Lower leg skin (tissue), 4 donors: ENCODE measurements at regions not wholly inside any gene's neighbourhood (a gene's known extent, or its start where the extent isn't known, plus 50 kb on each side); places are given as distances from the start of the nearest gene placed in this dataset.

ENCODE experiments used
- DNase-seq, 2 donors: peaks; one replicate each; pipeline ENCODE4 v3.0.0-alpha.2; 2019; ENCODE audit warnings: low spot score in 2 of 2
- H3K4me3 ChIP-seq: fragments of 200-600 bp; sonication (generic); 2 replicates; pipeline ENCODE4 v1.5.1; 2017; ENCODE audit warnings: mild to moderate bottlenecking, low read depth; ENCODE audit not compliant: poor library complexity, severe bottlenecking
- CTCF ChIP-seq, 3 donors: fragments of 450-650 bp; IDR thresholded peaks; one replicate each; pipeline ENCODE4 v1.5.1; 2016; ENCODE audit warnings: antibody characterized with exemption in 3 of 3, mild to moderate bottlenecking in 3 of 3, moderate library complexity in 2 of 3
- POLR2A ChIP-seq, 2 donors: fragments of 450-650 bp; IDR thresholded peaks; one replicate each; pipeline ENCODE4 v1.6.1; 2016 to 2017; ENCODE audit warnings: antibody characterized with exemption in 2 of 2, mild to moderate bottlenecking in 1 of 2, moderate library complexity in 1 of 2
- WGBS, 2 donors: methylation state at CpG; one replicate each; pipeline ENCODE4 v1.1.5; 2018; 5-methylcytosine and 5-hydroxymethylcytosine counted together
- intact Hi-C: fragments of 100-400 bp; cut with DNase I; formaldehyde crosslinking; loops from one replicate; pipeline ENCODE4 v1.15.0; 2023; ENCODE audit warnings: low total_unique reads

- DNase-seq = no peak
- no peak for TF ChIP-seq POLR2A (IDR thresholded peaks at IDR 0.05)
- no peak for TF ChIP-seq CTCF (IDR thresholded peaks at IDR 0.05)
- intact Hi-C loops = no loop called here
- 74 to 81% methylated on average over 2 of the region's 2 CpGs for WGBS, 2 donors
- no peak overlapping the region for H3K4me3 ChIP-seq
These were observed 495.9 kb downstream of the CENPC start for GRCh38 chr4:67049446-67049845.

- 45 to 46% methylated on average over 2 of the region's 2 CpGs for WGBS, 2 donors
- no peak for DNase-seq
- intact Hi-C loops = no loop called here
- TF ChIP-seq CTCF (IDR thresholded peaks at IDR 0.05) (no peak), POLR2A (IDR thresholded peaks at IDR 0.05) (no peak)
- H3K4me3 ChIP-seq = no peak overlapping the region
These were observed 496.8 kb downstream of the CENPC start for GRCh38 chr4:67048530-67048929.

GRCh38 chr4:67040315-67040714, 505.0 kb downstream of the CENPC start:
- intact Hi-C loops = no loop called here
- DNase-seq = no peak
- H3K4me3 ChIP-seq = no peak overlapping the region
- WGBS, 2 donors = 80 to 85% methylated on average over 2 of the region's 2 CpGs
- TF ChIP-seq CTCF (IDR thresholded peaks at IDR 0.05) = no peak
- no peak for TF ChIP-seq POLR2A (IDR thresholded peaks at IDR 0.05)

GRCh38 chr4:67038228-67038566, 507.1 kb downstream of the CENPC start:
- WGBS, 2 donors = 46 to 48% methylated on average over 4 of the region's 4 CpGs
- TF ChIP-seq CTCF (IDR thresholded peaks at IDR 0.05) (no peak), POLR2A (IDR thresholded peaks at IDR 0.05) (no peak)
- no peak for DNase-seq
- intact Hi-C loops = no loop called here
- no peak overlapping the region for H3K4me3 ChIP-seq

- no peak for DNase-seq
- TF ChIP-seq POLR2A (IDR thresholded peaks at IDR 0.05) (no peak), CTCF (IDR thresholded peaks at IDR 0.05) (no peak)
- intact Hi-C loops = no loop called here
- H3K4me3 ChIP-seq = no peak overlapping the region
These were observed 507.6 kb downstream of the CENPC start for GRCh38 chr4:67037504-67038227.

- DNase-seq = no peak
- TF ChIP-seq CTCF (IDR thresholded peaks at IDR 0.05) (no peak), POLR2A (IDR thresholded peaks at IDR 0.05) (no peak)
- no peak overlapping the region for H3K4me3 ChIP-seq
- intact Hi-C loops = no loop called here
These were observed 508.5 kb downstream of the CENPC start for GRCh38 chr4:67036791-67037190.
